A549 (cell line): ENCODE measurements at regions not wholly inside any gene's neighbourhood (a gene's known extent, or its start where the extent isn't known, plus 50 kb on each side); places are given as distances from the start of the nearest gene placed in this dataset.

Source experiments
- CTCF ChIP-seq: fragments of >200 bp; sonication (Bioruptor Twin); formaldehyde crosslinking; IDR thresholded peaks from 3 replicates; pipeline ENCODE4 v1.5.1; 2016
- E2F6 ChIP-seq: IDR thresholded peaks from 2 replicates; pipeline ENCODE4 v1.6.1; 2012; ENCODE audit warnings: low read depth, borderline replicate concordance
- FOXS1 ChIP-seq: fragments of 250-450 bp; sonication (Bioruptor Pico); IDR thresholded peaks from 2 replicates; pipeline ENCODE4 v1.5.0; 2020; ENCODE audit warnings: mild to moderate bottlenecking, moderate library complexity
- HDAC2 ChIP-seq: fragments of 200-600 bp; sonication (generic); IDR thresholded peaks from 2 replicates; pipeline ENCODE4 v1.6.1; 2016
- HOXA7 ChIP-seq: fragments of 250-450 bp; sonication (Bioruptor Pico); IDR thresholded peaks from 2 replicates; pipeline ENCODE4 v1.5.0; 2020; ENCODE audit warnings: mild to moderate bottlenecking, moderate library complexity
- HOXB5 ChIP-seq: fragments of 250-450 bp; sonication (Bioruptor Pico); IDR thresholded peaks from 2 replicates; pipeline ENCODE4 v1.5.0; 2020; ENCODE audit warnings: mild to moderate bottlenecking, moderate library complexity
- MAX ChIP-seq: IDR thresholded peaks from 2 replicates; pipeline ENCODE4 v1.6.1; 2012
- NR3C1 ChIP-seq: fragments of >200 bp; sonication (Bioruptor Twin); formaldehyde crosslinking; IDR thresholded peaks from 3 replicates; pipeline ENCODE4 v1.6.1; 2017
- POLR2A ChIP-seq: IDR thresholded peaks from 2 replicates; pipeline ENCODE4 v1.6.1; 2012; ENCODE audit warnings: mild to moderate bottlenecking, low read length
- REST ChIP-seq: fragments of 200-600 bp; sonication (generic); IDR thresholded peaks from 2 replicates; pipeline ENCODE4 v1.6.1; 2016; ENCODE audit warnings: antibody characterized with exemption, mild to moderate bottlenecking, moderate library complexity
- TP53 ChIP-seq: fragments of 250-450 bp; sonication (Bioruptor Pico); IDR thresholded peaks from 2 replicates; pipeline ENCODE4 v1.5.0; 2021; ENCODE audit warnings: mild to moderate bottlenecking, moderate library complexity
- TF ChIP-seq, protein P1 (sequence below): IDR thresholded peaks from 2 replicates; pipeline ENCODE4 v1.6.1; 2012
- TF ChIP-seq, protein P2 (sequence below): fragments of 150-350 bp; IDR thresholded peaks from 2 replicates; pipeline ENCODE4 v1.6.1; 2014; ENCODE audit warnings: low read depth, mild to moderate bottlenecking, low read length

DNA sequence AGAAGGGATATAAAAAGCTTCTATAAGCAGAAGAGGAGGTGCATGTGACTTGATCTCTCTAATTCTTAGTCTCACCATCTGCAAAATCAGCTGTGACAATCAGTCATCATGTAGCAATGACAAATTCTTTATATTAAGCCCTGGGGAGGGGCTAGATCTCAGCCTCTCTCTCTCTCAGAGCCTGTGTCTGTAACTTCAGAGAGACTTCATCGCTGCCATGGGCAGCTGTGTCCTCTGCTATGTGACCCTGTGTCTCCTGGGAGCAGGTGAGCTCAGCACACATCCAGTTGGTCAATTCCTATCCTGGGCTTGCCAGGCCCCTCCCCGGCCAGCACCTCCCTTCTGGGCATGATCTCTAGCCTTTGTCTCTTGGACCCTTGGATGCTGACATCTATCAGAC lies 109.6 kb downstream of the ANKRD18B start:
- TF ChIP-seq, protein P1, sequence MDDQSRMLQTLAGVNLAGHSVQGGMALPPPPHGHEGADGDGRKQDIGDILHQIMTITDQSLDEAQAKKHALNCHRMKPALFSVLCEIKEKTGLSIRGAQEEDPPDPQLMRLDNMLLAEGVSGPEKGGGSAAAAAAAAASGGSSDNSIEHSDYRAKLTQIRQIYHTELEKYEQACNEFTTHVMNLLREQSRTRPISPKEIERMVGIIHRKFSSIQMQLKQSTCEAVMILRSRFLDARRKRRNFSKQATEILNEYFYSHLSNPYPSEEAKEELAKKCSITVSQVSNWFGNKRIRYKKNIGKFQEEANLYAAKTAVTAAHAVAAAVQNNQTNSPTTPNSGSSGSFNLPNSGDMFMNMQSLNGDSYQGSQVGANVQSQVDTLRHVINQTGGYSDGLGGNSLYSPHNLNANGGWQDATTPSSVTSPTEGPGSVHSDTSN: no peak
- TF ChIP-seq POLR2A: no peak
- no peak for TF ChIP-seq CTCF
- TF ChIP-seq E2F6: no peak
- no peak for TF ChIP-seq MAX
- TF ChIP-seq TP53: no peak
- no peak for TF ChIP-seq HOXB5 (CRISPR knock-in tag)
- TF ChIP-seq NR3C1: no peak
- no peak for TF ChIP-seq HOXA7 (CRISPR knock-in tag)
- no peak for TF ChIP-seq HDAC2
- TF ChIP-seq FOXS1 (CRISPR knock-in tag): no peak
- TF ChIP-seq REST: no peak
- TF ChIP-seq, protein P2, sequence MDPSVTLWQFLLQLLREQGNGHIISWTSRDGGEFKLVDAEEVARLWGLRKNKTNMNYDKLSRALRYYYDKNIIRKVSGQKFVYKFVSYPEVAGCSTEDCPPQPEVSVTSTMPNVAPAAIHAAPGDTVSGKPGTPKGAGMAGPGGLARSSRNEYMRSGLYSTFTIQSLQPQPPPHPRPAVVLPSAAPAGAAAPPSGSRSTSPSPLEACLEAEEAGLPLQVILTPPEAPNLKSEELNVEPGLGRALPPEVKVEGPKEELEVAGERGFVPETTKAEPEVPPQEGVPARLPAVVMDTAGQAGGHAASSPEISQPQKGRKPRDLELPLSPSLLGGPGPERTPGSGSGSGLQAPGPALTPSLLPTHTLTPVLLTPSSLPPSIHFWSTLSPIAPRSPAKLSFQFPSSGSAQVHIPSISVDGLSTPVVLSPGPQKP: no peak
